A549 (cell line): ENCODE measurements at regions not wholly inside any gene's neighbourhood (a gene's known extent, or its start where the extent isn't known, plus 50 kb on each side); places are given as distances from the start of the nearest gene placed in this dataset.

ENCODE experiments used
- CEBPB ChIP-seq, 2 experiments: fragments of >200 bp in 1 of 2; sonication (Bioruptor Twin) in 1 of 2; formaldehyde crosslinking in 1 of 2; IDR thresholded peaks; 2 replicates each; pipeline ENCODE4 v1.6.1; 2012 to 2016
- CHD4 ChIP-seq: fragments of 200-600 bp; sonication (generic); IDR thresholded peaks from 2 replicates; pipeline ENCODE4 v1.6.1; 2016; ENCODE audit warnings: antibody characterized with exemption, mild to moderate bottlenecking, borderline replicate concordance
- EP300 ChIP-seq, 2 experiments: fragments of >200 bp; sonication (Bioruptor Twin); formaldehyde crosslinking; IDR thresholded peaks; 2 replicates in 1 of 2; 3 replicates in 1 of 2; pipeline ENCODE4 v1.6.1; 2016 to 2017
- FOSL2 ChIP-seq, 2 experiments: fragments of 450-650 bp in 1 of 2; fragments of >200 bp in 1 of 2; sonication (Bioruptor Twin) in 1 of 2; formaldehyde crosslinking; IDR thresholded peaks; 2 replicates each; pipeline versions ENCODE4 v1.5.0 to v1.6.1; 2016 to 2020; ENCODE audit warnings: mild to moderate bottlenecking in 1 of 2, moderate library complexity in 1 of 2
- NR3C1 ChIP-seq: fragments of >200 bp; sonication (Bioruptor Twin); formaldehyde crosslinking; IDR thresholded peaks from 3 replicates; pipeline ENCODE4 v1.6.1; 2017
- POLR2A ChIP-seq: IDR thresholded peaks from 2 replicates; pipeline ENCODE4 v1.6.1; 2012; ENCODE audit warnings: mild to moderate bottlenecking, low read length
- RAD21 ChIP-seq, 2 experiments: fragments of >200 bp in 1 of 2; sonication (Bioruptor Twin) in 1 of 2; formaldehyde crosslinking in 1 of 2; IDR thresholded peaks in 1 of 2; conservative IDR thresholded peaks in 1 of 2; 2 replicates in 1 of 2; 3 replicates in 1 of 2; pipeline ENCODE4 v1.6.1; 2012 to 2018; ENCODE audit warnings: inconsistent platforms in 1 of 2
- SMC3 ChIP-seq: fragments of >200 bp; sonication (Bioruptor Twin); formaldehyde crosslinking; IDR thresholded peaks from 3 replicates; pipeline ENCODE4 v1.6.1; 2018; ENCODE audit warnings: inconsistent platforms
- TF ChIP-seq, protein P1 (sequence below): fragments of >200 bp; sonication (Bioruptor Twin); formaldehyde crosslinking; IDR thresholded peaks from 3 replicates; pipeline ENCODE4 v1.5.1; 2016
- TF ChIP-seq, protein P2 (sequence below): fragments of 200-600 bp; sonication (generic); IDR thresholded peaks from 2 replicates; pipeline ENCODE4 v1.6.1; 2016; ENCODE audit warnings: antibody characterized with exemption, mild to moderate bottlenecking, moderate library complexity
- TF ChIP-seq, protein P3 (sequence below): fragments of 250-450 bp; sonication (Bioruptor Pico); IDR thresholded peaks from 2 replicates; pipeline ENCODE4 v1.5.0; 2021; ENCODE audit warnings: mild to moderate bottlenecking, moderate library complexity, borderline replicate concordance
- TF ChIP-seq, protein P4 (sequence below): IDR thresholded peaks from 2 replicates; pipeline ENCODE4 v1.6.1; 2012

DNA sequence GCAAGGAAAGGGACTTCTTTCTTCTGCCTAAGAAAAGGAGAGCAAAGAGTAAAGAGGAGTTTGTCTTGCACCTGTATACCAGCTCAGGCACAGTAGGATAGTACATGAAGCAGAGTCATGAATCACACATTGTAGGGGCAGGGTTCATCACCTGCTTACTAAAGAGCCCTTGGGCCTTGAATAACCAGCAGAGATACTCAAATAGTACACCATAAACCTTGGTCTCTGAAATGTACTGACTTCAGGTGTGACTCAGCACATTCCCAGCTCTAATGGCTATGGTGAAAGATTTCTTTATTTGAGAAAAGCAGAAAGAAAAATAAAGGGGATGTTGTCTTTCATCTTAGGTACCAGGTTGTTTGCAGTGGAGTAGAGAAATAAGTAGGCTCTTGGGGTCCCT lies 122.8 kb downstream of the KDM5D start:
- TF ChIP-seq, protein P1, sequence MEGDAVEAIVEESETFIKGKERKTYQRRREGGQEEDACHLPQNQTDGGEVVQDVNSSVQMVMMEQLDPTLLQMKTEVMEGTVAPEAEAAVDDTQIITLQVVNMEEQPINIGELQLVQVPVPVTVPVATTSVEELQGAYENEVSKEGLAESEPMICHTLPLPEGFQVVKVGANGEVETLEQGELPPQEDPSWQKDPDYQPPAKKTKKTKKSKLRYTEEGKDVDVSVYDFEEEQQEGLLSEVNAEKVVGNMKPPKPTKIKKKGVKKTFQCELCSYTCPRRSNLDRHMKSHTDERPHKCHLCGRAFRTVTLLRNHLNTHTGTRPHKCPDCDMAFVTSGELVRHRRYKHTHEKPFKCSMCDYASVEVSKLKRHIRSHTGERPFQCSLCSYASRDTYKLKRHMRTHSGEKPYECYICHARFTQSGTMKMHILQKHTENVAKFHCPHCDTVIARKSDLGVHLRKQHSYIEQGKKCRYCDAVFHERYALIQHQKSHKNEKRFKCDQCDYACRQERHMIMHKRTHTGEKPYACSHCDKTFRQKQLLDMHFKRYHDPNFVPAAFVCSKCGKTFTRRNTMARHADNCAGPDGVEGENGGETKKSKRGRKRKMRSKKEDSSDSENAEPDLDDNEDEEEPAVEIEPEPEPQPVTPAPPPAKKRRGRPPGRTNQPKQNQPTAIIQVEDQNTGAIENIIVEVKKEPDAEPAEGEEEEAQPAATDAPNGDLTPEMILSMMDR: no peak
- TF ChIP-seq CEBPB (IDR thresholded peaks at IDR 0.05) (no peak), POLR2A (no peak), NR3C1 (no peak), EP300 (IDR thresholded peaks at IDR 0.05) (no peak), RAD21 (conservative IDR thresholded peaks at IDR 0.05 in 1 of 2, IDR thresholded peaks at IDR 0.05 in 1 of 2) (no peak), CHD4 (no peak), FOSL2 (IDR thresholded peaks at IDR 0.05) (no peak), FOSL2 (CRISPR knock-in tag; IDR thresholded peaks at IDR 0.05) (no peak), SMC3 (no peak)
- TF ChIP-seq, protein P2, sequence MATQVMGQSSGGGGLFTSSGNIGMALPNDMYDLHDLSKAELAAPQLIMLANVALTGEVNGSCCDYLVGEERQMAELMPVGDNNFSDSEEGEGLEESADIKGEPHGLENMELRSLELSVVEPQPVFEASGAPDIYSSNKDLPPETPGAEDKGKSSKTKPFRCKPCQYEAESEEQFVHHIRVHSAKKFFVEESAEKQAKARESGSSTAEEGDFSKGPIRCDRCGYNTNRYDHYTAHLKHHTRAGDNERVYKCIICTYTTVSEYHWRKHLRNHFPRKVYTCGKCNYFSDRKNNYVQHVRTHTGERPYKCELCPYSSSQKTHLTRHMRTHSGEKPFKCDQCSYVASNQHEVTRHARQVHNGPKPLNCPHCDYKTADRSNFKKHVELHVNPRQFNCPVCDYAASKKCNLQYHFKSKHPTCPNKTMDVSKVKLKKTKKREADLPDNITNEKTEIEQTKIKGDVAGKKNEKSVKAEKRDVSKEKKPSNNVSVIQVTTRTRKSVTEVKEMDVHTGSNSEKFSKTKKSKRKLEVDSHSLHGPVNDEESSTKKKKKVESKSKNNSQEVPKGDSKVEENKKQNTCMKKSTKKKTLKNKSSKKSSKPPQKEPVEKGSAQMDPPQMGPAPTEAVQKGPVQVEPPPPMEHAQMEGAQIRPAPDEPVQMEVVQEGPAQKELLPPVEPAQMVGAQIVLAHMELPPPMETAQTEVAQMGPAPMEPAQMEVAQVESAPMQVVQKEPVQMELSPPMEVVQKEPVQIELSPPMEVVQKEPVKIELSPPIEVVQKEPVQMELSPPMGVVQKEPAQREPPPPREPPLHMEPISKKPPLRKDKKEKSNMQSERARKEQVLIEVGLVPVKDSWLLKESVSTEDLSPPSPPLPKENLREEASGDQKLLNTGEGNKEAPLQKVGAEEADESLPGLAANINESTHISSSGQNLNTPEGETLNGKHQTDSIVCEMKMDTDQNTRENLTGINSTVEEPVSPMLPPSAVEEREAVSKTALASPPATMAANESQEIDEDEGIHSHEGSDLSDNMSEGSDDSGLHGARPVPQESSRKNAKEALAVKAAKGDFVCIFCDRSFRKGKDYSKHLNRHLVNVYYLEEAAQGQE: no peak
- TF ChIP-seq, protein P3, sequence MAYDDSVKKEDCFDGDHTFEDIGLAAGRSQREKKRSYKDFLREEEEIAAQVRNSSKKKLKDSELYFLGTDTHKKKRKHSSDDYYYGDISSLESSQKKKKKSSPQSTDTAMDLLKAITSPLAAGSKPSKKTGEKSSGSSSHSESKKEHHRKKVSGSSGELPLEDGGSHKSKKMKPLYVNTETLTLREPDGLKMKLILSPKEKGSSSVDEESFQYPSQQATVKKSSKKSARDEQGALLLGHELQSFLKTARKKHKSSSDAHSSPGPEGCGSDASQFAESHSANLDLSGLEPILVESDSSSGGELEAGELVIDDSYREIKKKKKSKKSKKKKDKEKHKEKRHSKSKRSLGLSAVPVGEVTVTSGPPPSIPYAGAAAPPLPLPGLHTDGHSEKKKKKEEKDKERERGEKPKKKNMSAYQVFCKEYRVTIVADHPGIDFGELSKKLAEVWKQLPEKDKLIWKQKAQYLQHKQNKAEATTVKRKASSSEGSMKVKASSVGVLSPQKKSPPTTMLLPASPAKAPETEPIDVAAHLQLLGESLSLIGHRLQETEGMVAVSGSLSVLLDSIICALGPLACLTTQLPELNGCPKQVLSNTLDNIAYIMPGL (CRISPR knock-in tag): no peak
- TF ChIP-seq, protein P4, sequence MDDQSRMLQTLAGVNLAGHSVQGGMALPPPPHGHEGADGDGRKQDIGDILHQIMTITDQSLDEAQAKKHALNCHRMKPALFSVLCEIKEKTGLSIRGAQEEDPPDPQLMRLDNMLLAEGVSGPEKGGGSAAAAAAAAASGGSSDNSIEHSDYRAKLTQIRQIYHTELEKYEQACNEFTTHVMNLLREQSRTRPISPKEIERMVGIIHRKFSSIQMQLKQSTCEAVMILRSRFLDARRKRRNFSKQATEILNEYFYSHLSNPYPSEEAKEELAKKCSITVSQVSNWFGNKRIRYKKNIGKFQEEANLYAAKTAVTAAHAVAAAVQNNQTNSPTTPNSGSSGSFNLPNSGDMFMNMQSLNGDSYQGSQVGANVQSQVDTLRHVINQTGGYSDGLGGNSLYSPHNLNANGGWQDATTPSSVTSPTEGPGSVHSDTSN: no peak
